HUES6 (cell line): ENCODE measurements at regions not wholly inside any gene's neighbourhood (a gene's known extent, or its start where the extent isn't known, plus 50 kb on each side); places are given as distances from the start of the nearest gene placed in this dataset.
"Not testable (repeated sequence)": the region's sequence is repeated elsewhere in the genome, so short reads cannot be mapped to it uniquely, and the experiment has no call there.

Source experiments
- H3K27ac ChIP-seq: 2 replicates; pipeline ENCODE4 v1.7.0; 2013; ENCODE audit warnings: low read depth, mild to moderate bottlenecking, low read length, inconsistent platforms
- H3K27me3 ChIP-seq: 2 replicates; pipeline ENCODE4 v1.6.1; 2013; ENCODE audit warnings: low read length; ENCODE audit not compliant: control insufficient read depth, insufficient read depth
- H3K36me3 ChIP-seq: 2 replicates; pipeline ENCODE4 v1.6.1; 2013; ENCODE audit warnings: low read length; ENCODE audit not compliant: control insufficient read depth, insufficient read depth
- H3K4me1 ChIP-seq: 2 replicates; pipeline ENCODE4 v1.6.1; 2013; ENCODE audit warnings: low read length; ENCODE audit not compliant: control insufficient read depth, insufficient read depth
- H3K4me3 ChIP-seq: 2 replicates; pipeline ENCODE4 v1.5.1; 2013; ENCODE audit warnings: low read depth, low read length
- H3K9ac ChIP-seq: one replicate; pipeline ENCODE4 v1.6.1; 2013; ENCODE audit warnings: mild to moderate bottlenecking, low read length
- H3K9me3 ChIP-seq: 2 replicates; pipeline ENCODE4 v1.6.1; 2013; ENCODE audit warnings: low read depth, low read length; ENCODE audit not compliant: control insufficient read depth, insufficient read depth

- H3K4me1 ChIP-seq, result no peaks in the 10 kb centered on the region
- no peak overlapping the region for H3K4me3 ChIP-seq
- no peak overlapping the region for H3K27ac ChIP-seq
These were observed 887.4 kb downstream of the REEP3 start for GRCh38 chr10:64408391-64409183.

GRCh38 chr10:64409349-64409748 lies 888.1 kb downstream of the REEP3 start:
- Histone ChIP-seq H3K4me1 (no peaks in the 10 kb centered on the region), H3K27me3 (no peaks in the 10 kb centered on the region), H3K4me3 (no peak overlapping the region), H3K27ac (no peak overlapping the region), H3K9ac (no peak overlapping the region), H3K9me3 (0 out of 2 replicates have a peak, but pooled peaks cover 2% of the 10 kb centered on the region), H3K36me3 (no peaks in the 10 kb centered on the region)

More at GRCh38 chr10:64408391-64409183, 887.4 kb downstream of the REEP3 start:
- H3K9ac ChIP-seq, result no peak overlapping the region
- 0 out of 2 replicates have a peak, but pooled peaks cover 2% of the 10 kb centered on the region for H3K9me3 ChIP-seq
- no peaks in the 10 kb centered on the region for H3K36me3 ChIP-seq
- H3K27me3 ChIP-seq, result no peaks in the 10 kb centered on the region

- Histone ChIP-seq H3K27me3 (no peaks in the 10 kb centered on the region), H3K27ac (no peak overlapping the region), H3K9ac (no peak overlapping the region), H3K4me1 (no peaks in the 10 kb centered on the region), H3K36me3 (no peaks in the 10 kb centered on the region), H3K4me3 (no peak overlapping the region), H3K9me3 (0 out of 2 replicates have a peak, but pooled peaks cover under 1% of the 10 kb centered on the region)
These were observed 894.8 kb downstream of the REEP3 start for GRCh38 chr10:64416011-64416410.

GRCh38 chr10:64419461-64419860 lies 898.3 kb downstream of the REEP3 start:
- no peaks in the 10 kb centered on the region for H3K4me1 ChIP-seq
- H3K27me3 ChIP-seq, result no peaks in the 10 kb centered on the region
- H3K9me3 ChIP-seq, result no peaks in the 10 kb centered on the region
- no peaks in the 10 kb centered on the region for H3K36me3 ChIP-seq
- H3K9ac ChIP-seq, result no peak overlapping the region
- H3K4me3 ChIP-seq, result no peak overlapping the region
- no peak overlapping the region for H3K27ac ChIP-seq

GRCh38 chr10:64426745-64427144 lies 905.5 kb downstream of the REEP3 start:
- H3K4me1 ChIP-seq, result 0 out of 2 replicates have a peak, but pooled peaks cover 3% of the 10 kb centered on the region
- no peaks in the 10 kb centered on the region for H3K27me3 ChIP-seq
- H3K27ac ChIP-seq, result no peak overlapping the region
- H3K9me3 ChIP-seq, result no peaks in the 10 kb centered on the region
- no peaks in the 10 kb centered on the region for H3K36me3 ChIP-seq
- no peak overlapping the region for H3K4me3 ChIP-seq
- no peak overlapping the region for H3K9ac ChIP-seq

- no peak overlapping the region for H3K4me3 ChIP-seq
- H3K9ac ChIP-seq, result no peak overlapping the region
- H3K4me1 ChIP-seq, result 0 out of 2 replicates have a peak, but pooled peaks cover 3% of the 10 kb centered on the region
- H3K27me3 ChIP-seq, result no peaks in the 10 kb centered on the region
- no peak overlapping the region for H3K27ac ChIP-seq
- H3K36me3 ChIP-seq, result no peaks in the 10 kb centered on the region
- H3K9me3 ChIP-seq, result peaks cover 4% of the 10 kb centered on the region; the same call in 1 of the 2 replicates
These were observed 909.6 kb downstream of the REEP3 start for GRCh38 chr10:64430690-64431323.

GRCh38 chr10:64441872-64442271 lies 920.7 kb downstream of the REEP3 start:
- H3K4me3 ChIP-seq, H3K9ac ChIP-seq, H3K27ac ChIP-seq, H3K36me3 ChIP-seq, H3K27me3 ChIP-seq, H3K4me1 ChIP-seq, H3K9me3 ChIP-seq: not testable (repeated sequence)

GRCh38 chr10:64444163-64444562 lies 923.0 kb downstream of the REEP3 start:
- H3K9ac ChIP-seq, result no peak overlapping the region
- no peaks in the 10 kb centered on the region for H3K4me1 ChIP-seq
- no peak overlapping the region for H3K27ac ChIP-seq
- peaks cover 5% of the 10 kb centered on the region for H3K9me3 ChIP-seq
- H3K27me3 ChIP-seq, result no peaks in the 10 kb centered on the region
- H3K36me3 ChIP-seq, result no peaks in the 10 kb centered on the region
- no peak overlapping the region for H3K4me3 ChIP-seq

- Histone ChIP-seq H3K9me3 (peaks cover 5% of the 10 kb centered on the region), H3K27me3 (no peaks in the 10 kb centered on the region), H3K4me1 (no peaks in the 10 kb centered on the region), H3K36me3 (no peaks in the 10 kb centered on the region), H3K4me3 (no peak overlapping the region), H3K9ac (no peak overlapping the region), H3K27ac (no peak overlapping the region)
These were observed 923.4 kb downstream of the REEP3 start for GRCh38 chr10:64444564-64444963.

GRCh38 chr10:64449603-64450002 lies 928.4 kb downstream of the REEP3 start:
- H3K4me1 ChIP-seq, result no peaks in the 10 kb centered on the region
- no peaks in the 10 kb centered on the region for H3K27me3 ChIP-seq
- no peak overlapping the region for H3K4me3 ChIP-seq
- no peak overlapping the region for H3K9ac ChIP-seq
- no peak overlapping the region for H3K27ac ChIP-seq
- H3K36me3 ChIP-seq, result no peaks in the 10 kb centered on the region
- peaks cover 24% of the 10 kb centered on the region for H3K9me3 ChIP-seq

- H3K9me3 ChIP-seq, result peaks cover 24% of the 10 kb centered on the region
- no peaks in the 10 kb centered on the region for H3K4me1 ChIP-seq
- H3K36me3 ChIP-seq, result no peaks in the 10 kb centered on the region
- no peak overlapping the region for H3K4me3 ChIP-seq
- H3K27me3 ChIP-seq, result no peaks in the 10 kb centered on the region
- no peak overlapping the region for H3K27ac ChIP-seq
- H3K9ac ChIP-seq, result no peak overlapping the region
These were observed 929.1 kb downstream of the REEP3 start for GRCh38 chr10:64450312-64450711.
